Fibroblast of skin of left biceps (primary cell): ENCODE measurements at regions not wholly inside any gene's neighbourhood (a gene's known extent, or its start where the extent isn't known, plus 50 kb on each side); places are given as distances from the start of the nearest gene placed in this dataset.

Experiments used
- DNase-seq, 2 experiments: peaks; one replicate each; pipeline ENCODE4 v3.0.0-alpha.2; 2013; ENCODE audit warnings: low read depth in 2 of 2

GRCh38 chr5:167633931-167634341 lies 657.5 kb upstream of the WWC1 start:
- DNase-seq = peak; percentile 77 to 80

DNA sequence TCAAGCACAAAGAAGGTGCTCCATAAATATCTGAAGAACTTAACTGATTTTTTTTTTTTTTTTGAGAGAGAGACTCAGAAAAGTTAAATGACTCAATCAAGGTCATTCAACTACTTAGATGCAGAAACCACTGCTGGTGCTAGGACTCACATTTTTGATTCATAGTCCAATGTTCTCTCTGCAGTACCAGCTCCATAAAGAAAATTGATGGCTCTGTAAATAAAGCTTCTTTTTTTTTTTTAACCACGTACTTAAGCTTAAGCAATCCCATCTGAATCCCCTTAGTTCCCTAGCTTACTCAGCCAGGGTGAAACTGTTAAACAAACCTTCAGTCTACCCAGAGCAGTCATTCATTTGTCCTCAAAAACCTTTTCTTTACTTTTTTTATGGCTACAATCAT lies 657.0 kb upstream of the WWC1 start:
- peak; percentile 68 to 80 for DNase-seq

DNA sequence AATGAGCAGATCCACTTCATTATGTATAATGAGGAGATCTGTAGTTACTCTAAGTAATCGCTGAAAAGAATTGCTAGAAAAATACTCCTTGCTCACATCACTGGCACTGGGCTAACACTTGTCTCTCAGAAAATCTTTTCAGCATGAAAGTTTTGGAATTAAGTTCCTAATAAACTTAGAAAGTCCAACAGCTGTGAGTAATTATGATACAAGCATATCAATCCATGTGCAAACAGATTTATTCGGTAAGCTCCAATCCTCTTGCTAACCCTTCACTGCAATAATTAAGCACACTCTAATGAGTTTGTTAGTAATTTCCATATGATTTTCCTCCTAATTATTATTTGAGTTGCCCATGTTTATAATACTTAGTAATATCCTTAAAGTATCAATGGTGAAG lies 652.6 kb upstream of the WWC1 start:
- DNase-seq = no peak

- no peak for DNase-seq
Measured at GRCh38 chr5:167639273-167639672, 652.2 kb upstream of the WWC1 start.

GRCh38 chr5:167639766-167640165 lies 651.7 kb upstream of the WWC1 start:
- DNase-seq = no peak

- DNase-seq = no peak
Measured at GRCh38 chr5:167642181-167642580, 649.3 kb upstream of the WWC1 start.

DNA sequence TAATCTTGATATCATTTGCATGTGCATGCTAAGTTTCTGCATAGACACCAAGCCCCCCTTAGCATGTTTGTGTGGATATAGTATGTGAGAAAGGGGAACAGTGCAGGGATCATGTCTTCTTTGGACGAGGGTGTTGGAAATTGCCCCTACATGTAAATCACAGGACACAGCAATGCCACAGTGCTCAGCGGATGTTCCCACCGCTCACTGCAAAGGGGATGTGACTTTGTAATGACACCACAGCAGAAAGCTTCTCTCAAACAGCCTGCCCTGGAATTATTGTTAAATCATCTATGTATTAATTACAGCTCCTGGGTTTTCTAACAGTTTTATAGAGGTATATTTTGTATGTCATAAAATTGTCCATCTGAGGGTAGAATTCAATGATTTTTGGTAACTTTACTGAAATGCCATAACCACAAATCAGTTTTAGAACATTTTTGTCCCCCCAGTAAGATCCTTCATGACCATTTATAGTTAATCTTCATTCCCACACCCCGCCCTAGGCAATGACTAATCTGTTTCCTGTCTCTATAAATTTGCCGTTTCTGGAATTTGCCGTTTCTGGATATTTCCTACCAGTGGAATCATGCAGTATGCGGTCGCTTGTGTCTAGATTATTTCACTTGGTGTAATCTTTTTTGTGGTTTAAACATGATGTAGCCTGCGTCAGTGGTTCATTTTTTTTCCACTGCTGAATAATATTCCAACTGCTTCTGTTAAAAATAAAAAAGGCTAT lies 648.5 kb upstream of the WWC1 start:
- DNase-seq = peak; percentile 95 to 96

- peak in 1 of 2 experiments; percentile 59 for DNase-seq
Measured at GRCh38 chr5:167643631-167644280, 647.7 kb upstream of the WWC1 start.

DNA sequence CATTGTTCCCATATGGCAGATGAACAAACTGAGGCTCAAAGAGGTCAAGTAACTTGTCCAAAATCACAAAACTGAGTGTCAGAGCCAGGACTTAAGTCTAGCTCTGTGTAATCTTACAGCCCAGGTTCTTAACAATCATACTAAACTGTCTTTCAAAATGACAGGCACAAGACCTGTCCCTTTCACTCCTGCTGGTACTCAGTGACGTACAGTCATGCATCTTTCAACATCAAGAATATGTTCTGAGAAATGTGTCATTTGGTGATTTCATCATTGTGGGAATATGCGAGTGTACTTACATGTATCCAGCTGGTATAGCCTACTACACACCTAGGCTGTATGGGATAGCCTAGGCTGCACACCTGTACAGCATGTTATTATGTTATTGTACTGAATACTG lies 646.8 kb upstream of the WWC1 start:
- DNase-seq = no peak

DNA sequence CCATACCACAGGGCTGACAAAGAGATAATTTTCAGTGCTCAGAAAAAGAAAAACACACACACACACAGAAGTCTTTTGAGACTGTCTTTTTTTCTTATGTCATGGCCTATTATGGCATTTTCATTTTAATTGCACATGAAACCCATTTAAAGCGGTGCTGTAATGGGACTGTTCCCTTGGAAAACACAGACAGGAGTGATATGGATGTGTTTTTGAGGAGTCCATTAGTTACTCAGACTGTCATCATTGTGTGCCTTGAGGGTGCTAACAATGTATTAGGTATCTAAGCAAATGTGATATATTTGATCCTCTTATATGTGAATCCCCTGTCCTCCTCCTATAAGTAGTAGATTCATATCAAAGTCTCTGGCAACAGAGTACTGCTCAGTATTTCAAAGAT lies 642.0 kb upstream of the WWC1 start:
- no peak for DNase-seq

GRCh38 chr5:167652690-167653089 lies 638.8 kb upstream of the WWC1 start:
- DNase-seq = no peak

GRCh38 chr5:167653645-167654106 lies 637.8 kb upstream of the WWC1 start:
- no peak for DNase-seq

DNA sequence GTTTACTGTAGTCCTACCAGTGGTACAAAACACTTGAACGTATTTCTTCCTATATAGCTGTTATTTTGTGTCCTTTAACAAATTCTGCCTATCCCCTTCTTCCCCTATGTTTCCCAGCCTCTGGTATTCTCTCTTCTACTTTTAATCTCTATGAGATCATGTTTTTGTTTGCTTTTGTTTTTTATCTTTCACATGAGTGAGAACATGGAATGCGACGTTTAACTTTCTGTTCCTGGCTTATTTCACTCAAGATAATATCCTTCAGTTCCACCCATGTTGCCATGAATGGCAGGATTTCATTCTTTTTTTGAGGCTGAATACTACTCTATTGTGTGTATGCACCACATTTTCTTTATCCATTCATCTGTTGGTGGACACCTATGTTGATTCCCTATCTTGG lies 634.4 kb upstream of the WWC1 start:
- DNase-seq = no peak

- DNase-seq = no peak
Measured at GRCh38 chr5:167658889-167659288, 632.6 kb upstream of the WWC1 start.

DNA sequence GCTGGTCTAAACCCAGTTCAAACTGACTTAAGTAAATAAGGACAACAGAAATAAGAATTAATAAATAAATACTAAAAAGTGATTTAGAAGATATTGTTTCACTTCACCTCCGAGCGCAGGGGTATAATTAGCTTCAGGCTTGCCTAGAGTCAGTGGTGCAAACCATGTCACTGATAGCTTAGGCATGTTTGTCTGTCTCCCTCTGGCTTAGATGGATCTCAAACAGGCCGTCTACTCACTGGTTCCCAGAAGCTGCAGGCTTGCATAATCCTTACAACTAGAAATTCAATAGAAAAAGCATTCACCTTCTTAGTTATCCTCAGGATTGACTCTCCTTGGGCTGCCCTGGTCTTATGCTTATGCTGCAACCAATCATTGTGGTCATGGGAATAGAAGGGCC lies 629.8 kb upstream of the WWC1 start:
- DNase-seq = no peak

- no peak for DNase-seq
Measured at GRCh38 chr5:167664222-167664804, 627.1 kb upstream of the WWC1 start.

DNA sequence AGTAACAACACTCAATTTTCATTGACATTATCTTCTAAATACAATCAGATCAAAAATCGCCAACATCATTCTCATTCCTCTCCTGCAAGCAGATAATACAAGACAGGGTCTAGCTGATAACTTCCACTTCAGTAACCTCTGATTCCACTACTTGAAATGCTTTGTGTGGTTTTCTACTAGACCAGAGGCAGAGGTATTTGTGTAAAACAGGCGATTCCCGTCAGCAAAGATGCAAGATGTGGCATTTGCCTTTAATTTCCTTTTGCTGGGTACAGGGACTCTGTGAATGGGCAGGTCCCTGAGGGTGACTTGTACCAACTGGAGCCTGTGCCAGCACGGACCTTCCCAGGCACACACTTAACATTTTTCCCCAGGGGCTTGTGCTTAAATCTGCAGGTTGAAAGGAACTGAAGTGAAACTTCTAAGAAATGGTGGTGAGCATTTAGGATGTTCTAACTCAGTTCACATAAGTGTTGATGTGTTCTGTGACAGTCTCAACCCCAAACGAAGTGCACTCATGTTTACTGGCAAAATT lies 625.5 kb upstream of the WWC1 start:
- DNase-seq = no peak

DNA sequence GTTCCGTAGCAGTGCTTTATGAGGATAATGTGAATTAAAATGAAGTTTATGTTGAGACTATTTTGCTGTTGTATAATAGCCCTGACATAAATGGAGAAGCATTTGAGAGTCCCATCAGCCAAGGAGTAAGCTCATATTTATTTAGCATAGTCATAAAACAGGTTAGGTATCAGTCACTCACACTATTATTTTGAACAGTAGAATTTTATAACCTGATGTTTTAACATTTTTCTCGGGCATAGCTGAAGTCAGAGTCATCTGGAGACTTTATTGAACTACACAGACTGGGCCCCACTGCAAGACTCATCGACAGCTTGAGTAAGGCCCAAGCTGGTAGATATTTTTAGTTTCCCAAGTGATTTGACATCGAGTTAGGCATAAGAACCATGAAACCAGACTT lies 620.3 kb upstream of the WWC1 start:
- DNase-seq = no peak

DNA sequence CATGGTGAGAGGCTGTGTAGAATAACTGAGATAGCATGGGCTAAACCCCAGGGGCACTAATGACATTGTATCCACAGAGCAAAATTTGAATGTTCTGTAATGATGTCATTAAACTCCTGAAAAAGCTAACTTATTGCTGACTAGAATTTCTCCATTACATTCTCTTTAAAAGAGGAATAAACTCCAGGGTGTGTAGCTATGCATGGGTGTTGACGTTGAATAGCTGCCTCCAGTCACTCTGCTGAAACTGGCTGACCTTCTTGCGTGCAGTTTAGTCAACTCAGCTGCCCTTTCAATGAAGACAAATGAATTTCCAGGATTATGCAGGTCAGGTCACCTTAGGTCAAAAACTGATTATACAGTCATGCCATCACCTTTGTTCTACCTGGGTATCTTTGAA lies 617.5 kb upstream of the WWC1 start:
- no peak for DNase-seq

- no peak for DNase-seq
Measured at GRCh38 chr5:167678481-167678880, 613.0 kb upstream of the WWC1 start.

DNA sequence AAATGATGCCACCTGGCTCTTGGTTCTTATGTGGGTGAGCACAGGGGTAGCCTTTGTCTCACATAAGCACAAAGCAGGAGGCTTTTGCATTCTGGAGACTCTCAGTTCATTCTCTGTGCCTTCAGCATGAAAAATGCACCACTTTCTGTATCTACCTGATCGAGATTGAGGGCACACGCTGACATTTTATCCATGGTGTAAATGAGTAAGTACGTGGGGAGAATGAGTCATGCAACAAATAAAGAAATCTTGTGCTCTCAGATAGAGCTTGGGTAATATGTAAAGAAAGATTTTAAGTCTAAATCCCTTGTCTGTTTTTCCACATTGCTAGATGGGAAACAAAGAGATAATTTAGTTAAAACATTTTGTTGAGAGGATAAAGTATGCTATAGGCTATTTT lies 607.2 kb upstream of the WWC1 start:
- DNase-seq = no peak

DNA sequence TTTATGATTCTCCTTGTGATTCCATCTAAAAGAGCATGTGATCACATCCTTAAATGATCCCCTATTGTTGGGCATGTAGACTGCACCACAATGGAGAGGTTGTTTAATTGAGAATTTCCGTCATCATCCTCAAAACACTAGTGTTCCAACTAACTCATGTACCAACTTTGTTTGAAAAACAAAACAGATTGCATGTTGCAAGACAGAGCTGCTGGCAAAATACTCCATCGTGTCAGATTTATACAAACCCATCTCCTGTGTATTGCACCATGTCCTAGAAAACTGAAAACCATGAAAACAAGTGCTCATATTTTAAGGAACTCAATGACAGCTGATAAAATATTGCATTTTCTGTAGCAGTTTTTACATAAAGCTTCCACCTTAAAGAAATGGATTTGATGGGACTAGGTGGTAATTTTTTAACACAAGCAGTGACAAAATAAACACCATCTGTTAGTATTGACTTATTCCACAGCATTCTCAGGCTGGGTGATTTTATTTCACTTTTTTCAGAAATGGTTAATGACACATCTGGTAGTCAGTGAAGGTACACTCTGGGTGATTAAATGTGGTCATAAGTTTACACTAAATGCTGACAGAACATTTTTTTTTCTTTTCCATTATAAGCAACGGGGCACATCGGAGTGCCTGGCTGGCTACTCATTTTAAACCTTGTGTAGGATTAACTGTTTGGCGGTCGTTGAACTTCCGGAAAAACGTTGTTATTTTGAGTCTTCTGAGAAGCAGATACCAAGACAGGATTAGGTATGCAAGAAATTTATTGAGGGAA lies 602.9 kb upstream of the WWC1 start:
- DNase-seq = no peak
